ENCODE measurements at regions not wholly inside any gene's neighbourhood (a gene's known extent, or its start where the extent isn't known, plus 50 kb on each side); places are given as distances from the start of the nearest gene placed in this dataset.

DNA sequence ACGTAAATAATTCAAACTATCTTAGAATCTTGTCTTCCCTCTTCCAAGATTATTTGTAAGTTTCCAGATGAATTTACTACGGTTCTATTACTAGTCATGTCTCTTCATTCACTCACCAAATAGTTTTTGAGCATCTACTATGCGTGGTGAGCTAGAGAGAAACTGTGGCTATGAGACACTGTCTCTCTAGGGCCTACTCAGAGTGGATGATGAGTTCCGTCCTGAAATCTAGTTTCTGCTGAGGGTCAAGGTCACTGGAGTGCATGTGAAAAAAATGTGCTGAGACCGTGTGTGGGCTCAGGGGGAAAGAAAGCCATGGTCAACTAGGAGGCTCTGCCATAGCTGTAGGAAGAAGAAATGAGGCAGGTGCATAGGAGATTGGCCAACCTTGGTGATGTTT, 320.2 kb upstream of the GATB start:
- TF ChIP-seq, protein P1, sequence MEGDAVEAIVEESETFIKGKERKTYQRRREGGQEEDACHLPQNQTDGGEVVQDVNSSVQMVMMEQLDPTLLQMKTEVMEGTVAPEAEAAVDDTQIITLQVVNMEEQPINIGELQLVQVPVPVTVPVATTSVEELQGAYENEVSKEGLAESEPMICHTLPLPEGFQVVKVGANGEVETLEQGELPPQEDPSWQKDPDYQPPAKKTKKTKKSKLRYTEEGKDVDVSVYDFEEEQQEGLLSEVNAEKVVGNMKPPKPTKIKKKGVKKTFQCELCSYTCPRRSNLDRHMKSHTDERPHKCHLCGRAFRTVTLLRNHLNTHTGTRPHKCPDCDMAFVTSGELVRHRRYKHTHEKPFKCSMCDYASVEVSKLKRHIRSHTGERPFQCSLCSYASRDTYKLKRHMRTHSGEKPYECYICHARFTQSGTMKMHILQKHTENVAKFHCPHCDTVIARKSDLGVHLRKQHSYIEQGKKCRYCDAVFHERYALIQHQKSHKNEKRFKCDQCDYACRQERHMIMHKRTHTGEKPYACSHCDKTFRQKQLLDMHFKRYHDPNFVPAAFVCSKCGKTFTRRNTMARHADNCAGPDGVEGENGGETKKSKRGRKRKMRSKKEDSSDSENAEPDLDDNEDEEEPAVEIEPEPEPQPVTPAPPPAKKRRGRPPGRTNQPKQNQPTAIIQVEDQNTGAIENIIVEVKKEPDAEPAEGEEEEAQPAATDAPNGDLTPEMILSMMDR (conservative IDR thresholded peaks at IDR 0.05): no peak
- H3K27ac ChIP-seq: no peak overlapping the region

DNA sequence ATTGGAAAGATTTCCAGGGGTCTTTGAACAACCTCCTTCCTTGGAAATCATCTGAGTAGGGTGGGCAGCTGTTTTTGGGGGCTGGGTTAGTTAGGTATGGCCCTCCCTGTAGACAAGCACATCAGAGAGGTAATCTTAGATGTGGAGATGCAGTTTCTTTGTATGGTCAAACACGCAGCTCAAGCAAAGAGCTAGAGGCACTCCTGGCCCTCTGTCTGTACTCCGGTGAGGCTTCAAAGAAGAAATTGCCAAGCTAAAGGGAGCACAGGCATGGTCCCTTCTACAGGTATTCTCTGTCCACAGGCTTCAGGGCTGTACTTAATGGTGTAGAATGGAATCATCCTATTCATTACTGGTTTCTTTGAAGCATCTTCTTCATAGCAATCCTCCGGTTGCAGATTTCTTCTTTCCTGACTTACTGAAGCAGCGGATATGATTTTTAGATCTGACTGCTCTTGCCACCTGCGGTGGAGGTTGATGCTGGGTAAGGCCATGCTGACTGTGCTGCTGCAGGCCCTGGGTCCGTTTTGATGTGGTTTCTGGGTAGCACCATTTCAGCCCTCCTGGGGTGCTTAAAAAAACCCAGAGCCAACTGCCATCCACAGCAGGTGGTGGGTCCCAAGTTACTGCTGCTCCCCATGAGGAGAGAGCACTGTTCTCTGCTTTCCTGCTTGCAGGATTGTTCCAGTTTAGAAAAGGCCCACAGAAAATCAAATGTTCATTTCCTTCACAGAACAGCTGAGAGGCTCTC, 318.9 kb upstream of the GATB start:
- TF ChIP-seq, protein P1 (conservative IDR thresholded peaks at IDR 0.05): no peak

DNA sequence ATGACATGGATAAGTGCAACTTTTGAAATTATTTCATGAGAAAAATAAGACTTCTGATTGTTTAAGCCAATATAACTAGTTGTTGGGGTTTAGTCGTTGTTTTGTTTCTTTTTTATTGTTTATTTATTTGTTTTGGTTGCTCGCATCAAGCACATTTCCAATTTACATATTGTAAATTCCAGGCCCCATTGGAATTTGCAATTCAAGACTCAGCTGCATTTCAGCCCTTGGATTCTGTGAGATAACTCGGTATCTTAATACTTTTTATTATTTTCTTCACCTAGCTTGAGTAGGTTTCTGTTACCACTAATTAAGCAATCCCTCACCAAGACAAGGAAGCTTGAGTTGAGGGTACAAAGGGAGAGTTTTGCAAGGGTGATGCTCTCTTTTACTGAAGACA, 318.3 kb upstream of the GATB start:
- TF ChIP-seq, protein P1 (conservative IDR thresholded peaks at IDR 0.05): no peak
- no peak overlapping the region for H3K27ac ChIP-seq

More for the DNA sequence above, 318.9 kb upstream of the GATB start:
- no peak overlapping the region for H3K27ac ChIP-seq

DNA sequence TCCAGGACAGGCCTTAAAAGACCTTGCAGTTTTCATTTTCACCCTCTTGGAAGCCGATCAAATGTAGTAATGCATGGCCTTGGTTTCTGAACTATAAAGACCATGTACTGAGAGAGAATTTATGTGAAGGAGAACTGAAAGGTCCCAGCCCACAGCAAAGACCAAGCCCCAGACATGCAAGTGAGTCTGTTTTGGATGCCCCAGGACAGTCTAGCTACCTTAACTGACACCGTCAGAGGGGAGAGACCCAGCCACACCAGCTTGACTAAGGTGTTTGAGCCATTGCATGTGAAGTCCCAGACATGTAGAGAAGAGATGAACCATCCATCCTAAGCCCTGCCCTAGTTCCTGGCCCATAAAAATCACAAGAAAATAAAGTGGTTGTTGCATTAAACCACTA, 316.8 kb upstream of the GATB start:
- TF ChIP-seq, protein P1 (conservative IDR thresholded peaks at IDR 0.05): no peak
- no peak overlapping the region for H3K27ac ChIP-seq

DNA sequence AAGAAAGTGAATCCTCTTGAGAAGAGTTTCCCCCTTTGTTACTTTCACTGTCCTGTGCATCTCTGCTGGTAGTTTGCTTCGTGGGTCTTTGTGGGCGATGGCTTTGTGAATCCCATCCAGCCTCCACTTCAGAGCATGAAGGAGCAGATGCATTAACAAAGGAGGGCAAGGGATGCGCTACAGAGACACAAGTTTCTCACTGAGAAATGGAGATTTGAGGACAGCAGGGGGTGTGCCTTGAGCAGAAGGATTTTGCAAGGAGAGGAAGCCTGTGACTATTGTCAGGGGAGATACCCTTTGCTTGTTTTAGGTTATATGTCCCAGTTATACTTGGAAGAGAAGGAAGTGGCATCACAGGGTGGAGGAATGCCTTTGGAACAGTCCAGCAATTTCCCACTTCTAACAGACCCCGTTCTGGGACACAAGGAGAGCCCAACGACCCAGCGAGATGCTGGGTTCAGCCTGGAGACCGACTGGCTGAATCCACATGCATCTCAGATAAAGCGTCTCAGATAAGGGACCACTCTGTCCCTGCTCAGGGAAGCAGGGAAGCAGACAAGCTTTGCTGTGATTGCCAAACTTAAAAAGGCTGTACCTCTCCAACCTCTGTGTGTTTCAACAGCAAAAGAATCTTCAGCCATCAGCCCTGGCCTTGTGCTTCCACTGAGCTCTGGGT, 314.6 kb upstream of the GATB start:
- TF ChIP-seq, protein P1 (conservative IDR thresholded peaks at IDR 0.05): no peak
- no peak overlapping the region for H3K27ac ChIP-seq

DNA sequence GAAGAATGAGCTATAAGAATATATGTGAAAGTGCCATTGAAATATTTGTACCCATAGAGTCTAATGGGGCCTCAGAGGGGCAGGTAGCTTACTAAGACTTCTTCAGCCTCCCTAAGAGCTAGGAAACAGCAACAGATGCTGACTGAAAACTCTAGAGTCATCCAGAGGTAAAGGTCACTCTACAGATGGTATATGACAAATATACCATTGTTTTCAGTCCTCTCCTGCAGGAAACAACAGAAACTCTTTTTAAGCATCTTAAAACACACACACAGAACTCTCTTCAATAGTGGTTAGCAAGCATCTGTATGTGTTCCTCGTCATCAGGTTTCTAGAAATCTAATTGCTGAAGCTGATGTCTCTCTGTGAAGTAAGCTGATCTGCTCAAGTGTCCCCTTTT, 313.8 kb upstream of the GATB start:
- TF ChIP-seq, protein P1 (conservative IDR thresholded peaks at IDR 0.05): no peak
- no peak overlapping the region for H3K27ac ChIP-seq

DNA sequence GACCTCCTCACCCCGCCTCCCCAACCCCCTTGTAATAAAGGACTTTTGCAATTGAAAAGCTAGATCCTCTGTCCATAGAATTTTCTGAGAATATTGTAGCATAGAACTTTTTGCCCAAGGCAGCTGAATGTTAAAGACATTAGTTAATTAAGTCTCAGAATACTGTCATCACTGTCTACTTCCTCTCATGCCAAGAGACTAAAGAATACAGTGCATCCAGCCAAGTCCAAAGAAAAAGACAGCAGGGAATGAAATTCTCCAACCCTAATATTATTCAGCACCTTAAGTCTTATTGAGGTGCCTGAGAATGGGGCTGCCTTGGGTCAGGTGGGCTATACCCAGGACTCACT, 313.3 kb upstream of the GATB start:
- TF ChIP-seq, protein P1 (conservative IDR thresholded peaks at IDR 0.05): no peak
- no peak overlapping the region for H3K27ac ChIP-seq
